Heart right ventricle (tissue), 16 donors: ENCODE measurements at regions not wholly inside any gene's neighbourhood (a gene's known extent, or its start where the extent isn't known, plus 50 kb on each side); places are given as distances from the start of the nearest gene placed in this dataset.

Experiments used
- ATAC-seq, 8 donors: fragments of 200-7000 bp; cut with Tn5 transposase; one replicate each; pipeline ENCODE4 v1.9.1; 2020; ENCODE audit warnings: mild to moderate bottlenecking in 8 of 8, moderate library complexity in 8 of 8, moderate number of reproducible peaks in 1 of 8
- DNase-seq, 2 donors: peaks; one replicate each; pipeline ENCODE4 v3.0.0-alpha.2; 2020
- H3K27ac ChIP-seq, 10 donors: fragments of 200-600 bp; sonication (generic) in 2 of 10; one replicate each; pipeline versions ENCODE4 v1.5.0 to v1.8.0; 2020 to 2022; ENCODE audit warnings: mild to moderate bottlenecking in 3 of 10
- H3K27me3 ChIP-seq, 7 donors: fragments of 200-600 bp; one replicate each; pipeline ENCODE4 v1.8.0; 2021 to 2022; ENCODE audit warnings: mild to moderate bottlenecking in 2 of 7
- H3K36me3 ChIP-seq, 9 donors: fragments of 200-600 bp; sonication (generic) in 1 of 9; one replicate each; pipeline versions ENCODE4 v1.5.0 to v1.8.0; 2020 to 2022; ENCODE audit warnings: mild to moderate bottlenecking in 2 of 9
- H3K4me1 ChIP-seq, 9 donors: fragments of 200-600 bp; sonication (generic) in 1 of 9; one replicate each; pipeline versions ENCODE4 v1.5.0 to v1.8.0; 2020 to 2022; ENCODE audit warnings: mild to moderate bottlenecking in 4 of 9
- H3K4me3 ChIP-seq, 10 donors: fragments of 200-600 bp; sonication (generic) in 2 of 10; one replicate each; pipeline versions ENCODE4 v1.5.0 to v1.8.0; 2020 to 2022; ENCODE audit warnings: mild to moderate bottlenecking in 7 of 10, moderate library complexity in 2 of 10
- H3K9me3 ChIP-seq, 11 donors: fragments of 200-600 bp in 10 of 11; sonication (generic) in 2 of 11; one replicate each; pipeline versions ENCODE4 v1.5.0 to v1.8.0; 2013 to 2022; ENCODE audit warnings: mild to moderate bottlenecking in 2 of 11, control low read depth in 1 of 11, moderate library complexity in 1 of 11
- CTCF ChIP-seq, 9 donors: fragments of 200-600 bp; sonication (generic) in 2 of 9; IDR thresholded peaks; one replicate each; pipeline versions ENCODE4 v1.5.0 to v1.8.0; 2021 to 2022; ENCODE audit warnings: antibody characterized with exemption in 9 of 9, mild to moderate bottlenecking in 5 of 9, moderate library complexity in 1 of 9
- WGBS, 2 donors: extraction: QIAGEN DNeasy Blood & Tissue Kit; methylation state at CpG; one replicate each; pipeline ENCODE4 v1.1.7; 2013; ENCODE audit warnings: inconsistent platforms in 1 of 2; 5-methylcytosine and 5-hydroxymethylcytosine counted together
- intact Hi-C, 10 donors: fragments of 100-400 bp; cut with DNase I; formaldehyde crosslinking; loops; one replicate each; pipeline versions ENCODE4 v1.11.1 to v1.14.2; 2022
- donor health status: Arrhythmogenic right ventricular cardiomyopathy.
- donor health status: ischemic (EF 13 %, LVEDD 7.1; RV severe dilation, severe dysfunction).
- donor health status: healthy with polysubstance abuse.
- donor health status: DM: no; HTN: yes; CAD: no.
- donor health status: DM: no; HTN: no; CAD: no.
- donor health status: ischemic (EF 25% LVEDD 6.9; RV normal size, moderate dysfunction).
- donor health status: ischemic (EF 25% LVEDD 5.7; RV mildly dilated, moderate dysfunction).
- donor health status: healthy.
- donor health status: DM: yes; HTN: yes; CAD: no.
- donor health status: Ischemic cardiomyopathy.
- donor health status: ischemic (EF 35%, LVEDD 5.7; RV mildly dilated, moderate dysfunction).
- donor health status: nonischemic (EF 11% LVEDD 7.7; RV severe dilation, severe dysfunction).
- donor health status: DM: yes; HTN: yes; CAD: no.
- donor health status: PGD.
- donor health status: ischemic (EF 29% LVEDD 5.4; RV normal size, mild dysfunction).
- donor health status: nonischemic (EF 23%, LVEDD 6.1; RV moderate dilation, normal function).

DNA sequence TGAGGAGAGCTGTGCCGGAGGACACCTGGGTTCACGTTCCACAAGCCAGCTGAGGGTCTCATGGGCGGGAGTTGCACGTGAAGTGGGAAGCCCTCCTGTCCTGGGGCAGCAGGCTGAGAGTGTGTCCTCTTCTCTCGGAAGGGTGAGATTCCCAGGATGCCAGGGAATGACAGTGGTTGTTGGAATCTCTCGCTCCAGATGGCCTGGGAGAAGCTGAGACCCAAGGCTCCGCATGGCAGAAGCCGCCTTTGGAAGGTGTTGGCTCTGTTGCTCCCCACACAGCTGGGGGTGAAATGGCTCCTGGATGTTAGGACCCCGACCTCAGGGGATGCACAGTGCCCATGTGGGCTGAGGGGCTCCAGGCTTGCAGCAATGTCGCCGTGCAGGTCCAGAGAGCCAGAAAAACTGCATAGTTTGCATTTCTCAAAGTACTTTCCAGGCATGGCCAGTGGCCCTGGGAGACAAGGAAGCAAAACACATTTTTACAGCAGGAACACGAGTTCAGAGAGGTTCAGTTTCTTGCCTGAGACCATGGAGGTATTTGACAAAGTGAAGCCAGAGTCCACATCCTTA, 153.4 kb downstream of the TMEM18 start:
- Histone ChIP-seq H3K27me3 (peaks cover 0 to 27% (median 11%) of the 10 kb centered on the region in 7 donors), H3K4me3 (no peak overlapping the region), H3K27ac (no peak overlapping the region), H3K4me1 (no peaks in the 10 kb centered on the region), H3K9me3 (peaks cover 0 to under 1% (median 0%) of the 10 kb centered on the region in 11 donors), H3K36me3 (no peaks in the 10 kb centered on the region)
- intact Hi-C loops = no loop called here
- TF ChIP-seq CTCF (IDR thresholded peaks at IDR 0.05) = no peak
- no peak for ATAC-seq
- no peak for DNase-seq
- WGBS, 2 donors = 72 to 79% methylated on average over 12 of the region's 12 CpGs

- H3K4me3 ChIP-seq = no peak overlapping the region
- no peaks in the 10 kb centered on the region for H3K9me3 ChIP-seq
- no peaks in the 10 kb centered on the region for H3K4me1 ChIP-seq
- no peak for DNase-seq
- 88 to 90% methylated on average over 9 of the region's 9 CpGs for WGBS, 2 donors
- H3K27ac ChIP-seq = no peak overlapping the region
- H3K36me3 ChIP-seq = no peaks in the 10 kb centered on the region
- TF ChIP-seq CTCF (IDR thresholded peaks at IDR 0.05) = no peak
- peaks cover 0 to 34% (median 11%) of the 10 kb centered on the region in 7 donors for H3K27me3 ChIP-seq
- no peak for ATAC-seq
- intact Hi-C loops = no loop called here
Measured at GRCh38 chr2:522776-523175, 154.4 kb downstream of the TMEM18 start.

- no peaks in the 10 kb centered on the region for H3K36me3 ChIP-seq
- no peak overlapping the region for H3K4me3 ChIP-seq
- no peak for DNase-seq
- no peaks in the 10 kb centered on the region for H3K9me3 ChIP-seq
- H3K27me3 ChIP-seq = peaks cover 0 to 34% (median 7%) of the 10 kb centered on the region in 7 donors
- no peaks in the 10 kb centered on the region for H3K4me1 ChIP-seq
- WGBS, 2 donors = 95 to 96% methylated on average over 31 of the region's 31 CpGs
- no peak overlapping the region for H3K27ac ChIP-seq
- ATAC-seq = no peak
- TF ChIP-seq CTCF (IDR thresholded peaks at IDR 0.05) = no peak
- intact Hi-C loops = no loop called here
Measured at GRCh38 chr2:521853-522530, 155.2 kb downstream of the TMEM18 start.

DNA sequence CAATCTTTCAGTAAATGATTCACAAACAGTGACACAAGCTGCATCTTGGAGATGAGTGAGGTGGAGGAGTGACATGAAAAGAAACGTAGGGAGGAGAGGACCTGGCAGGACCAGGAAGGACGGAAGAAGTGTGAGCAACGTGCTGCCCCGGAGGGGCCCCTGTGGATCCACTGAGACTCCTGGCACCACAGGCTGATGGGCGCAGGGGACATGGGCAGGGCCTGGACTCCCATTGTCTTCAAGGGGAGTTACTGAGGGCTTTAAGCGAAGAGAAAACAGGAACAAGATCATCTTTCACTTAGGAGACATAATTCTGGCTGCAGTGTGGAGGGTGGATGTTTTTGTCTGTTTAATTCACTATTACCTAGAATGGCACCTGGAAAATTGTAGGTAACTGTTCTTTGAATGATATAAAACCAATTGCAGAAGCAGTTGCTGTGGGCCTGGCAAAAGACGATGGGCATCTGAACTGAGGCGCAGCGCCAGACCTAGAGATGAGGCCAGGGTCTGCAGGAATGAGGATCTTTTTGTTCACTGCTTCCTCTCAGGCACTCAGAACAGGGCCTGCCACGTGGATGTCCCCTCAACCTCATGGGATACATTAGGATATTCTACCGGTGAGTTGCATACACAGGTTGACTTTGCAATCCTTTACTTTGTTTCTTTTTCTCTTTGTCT, 156.4 kb downstream of the TMEM18 start:
- no peaks in the 10 kb centered on the region for H3K9me3 ChIP-seq
- H3K4me1 ChIP-seq = no peaks in the 10 kb centered on the region
- ATAC-seq (no peak), DNase-seq (no peak)
- TF ChIP-seq CTCF (IDR thresholded peaks at IDR 0.05) = no peak
- H3K27me3 ChIP-seq = peaks cover 0 to 32% (median 7%) of the 10 kb centered on the region in 7 donors
- WGBS, 2 donors = 82 to 84% methylated on average over 11 of the region's 11 CpGs
- no peak overlapping the region for H3K27ac ChIP-seq
- no peaks in the 10 kb centered on the region for H3K36me3 ChIP-seq
- intact Hi-C loops = no loop called here
- H3K4me3 ChIP-seq = no peak overlapping the region
